Islet precursor cell (in vitro differentiated cells): ENCODE measurements at regions not wholly inside any gene's neighbourhood (a gene's known extent, or its start where the extent isn't known, plus 50 kb on each side); places are given as distances from the start of the nearest gene placed in this dataset.

ENCODE experiments used
- DNase-seq: peaks from one replicate; pipeline ENCODE4 v3.0.0-alpha.2; 2018

- DNase-seq, result peak; percentile 99
These were observed 210.2 kb upstream of the ACTBL2 start for GRCh38 chr5:57692582-57693487.

- DNase-seq, result no peak
These were observed 208.1 kb upstream of the ACTBL2 start for GRCh38 chr5:57690724-57691123.

GRCh38 chr5:57687596-57687995 is 205.0 kb upstream of the ACTBL2 start:
- no peak for DNase-seq

- DNase-seq, result no peak
These were observed 203.1 kb upstream of the ACTBL2 start for GRCh38 chr5:57685516-57686255.

- no peak for DNase-seq
These were observed 201.7 kb upstream of the ACTBL2 start for GRCh38 chr5:57684299-57684702.

GRCh38 chr5:57683036-57683630 is 200.5 kb upstream of the ACTBL2 start:
- no peak for DNase-seq

- DNase-seq, result no peak
These were observed 199.3 kb upstream of the ACTBL2 start for GRCh38 chr5:57681942-57682341.

GRCh38 chr5:57680686-57681085 is 198.1 kb upstream of the ACTBL2 start:
- no peak for DNase-seq

- no peak for DNase-seq
These were observed 194.6 kb upstream of the ACTBL2 start for GRCh38 chr5:57677235-57677634.

GRCh38 chr5:57676222-57677098 is 193.8 kb upstream of the ACTBL2 start:
- DNase-seq, result no peak

GRCh38 chr5:57675236-57675635 is 192.6 kb upstream of the ACTBL2 start:
- DNase-seq, result no peak

- no peak for DNase-seq
These were observed 188.8 kb upstream of the ACTBL2 start for GRCh38 chr5:57671371-57671770.

- DNase-seq, result no peak
These were observed 184.0 kb upstream of the ACTBL2 start for GRCh38 chr5:57666582-57666981.

- no peak for DNase-seq
These were observed 182.7 kb upstream of the ACTBL2 start for GRCh38 chr5:57665146-57665936.

GRCh38 chr5:57664700-57665099 is 182.1 kb upstream of the ACTBL2 start:
- no peak for DNase-seq

- no peak for DNase-seq
These were observed 180.9 kb upstream of the ACTBL2 start for GRCh38 chr5:57663466-57663865.

GRCh38 chr5:57662991-57663390 is 180.4 kb upstream of the ACTBL2 start:
- no peak for DNase-seq

GRCh38 chr5:57659886-57660285 is 177.3 kb upstream of the ACTBL2 start:
- no peak for DNase-seq

GRCh38 chr5:57658018-57658417 is 175.4 kb upstream of the ACTBL2 start:
- DNase-seq, result no peak

GRCh38 chr5:57655228-57655627 is 172.6 kb upstream of the ACTBL2 start:
- no peak for DNase-seq

- DNase-seq, result no peak
These were observed 171.2 kb upstream of the ACTBL2 start for GRCh38 chr5:57653636-57654290.
